Left ventricle myocardium inferior (tissue), 1 donor: ENCODE measurements at regions not wholly inside any gene's neighbourhood (a gene's known extent, or its start where the extent isn't known, plus 50 kb on each side); places are given as distances from the start of the nearest gene placed in this dataset.

Experiments
- DNase-seq: peaks from one replicate; pipeline ENCODE4 v3.0.0-alpha.2; 2020
- H3K27ac ChIP-seq: fragments of 200-600 bp; replicated peaks from 2 replicates; pipeline ENCODE4 v1.8.0; 2021
- H3K27me3 ChIP-seq: fragments of 200-600 bp; 2 replicates; pipeline ENCODE4 v1.8.0; 2021; ENCODE audit warnings: low read depth
- H3K36me3 ChIP-seq: fragments of 200-600 bp; 2 replicates; pipeline ENCODE4 v1.8.0; 2021
- H3K4me1 ChIP-seq: fragments of 200-600 bp; 2 replicates; pipeline ENCODE4 v1.8.0; 2021
- H3K4me3 ChIP-seq: fragments of 200-600 bp; 2 replicates; pipeline ENCODE4 v1.8.0; 2021; ENCODE audit warnings: mild to moderate bottlenecking, moderate library complexity
- H3K9me3 ChIP-seq: fragments of 200-600 bp; replicated peaks from 2 replicates; pipeline ENCODE4 v1.8.0; 2021
- intact Hi-C: fragments of 100-400 bp; cut with micrococcal nuclease; formaldehyde crosslinking; loops from one replicate; pipeline ENCODE4 v1.11.0; 2022
- TF ChIP-seq, protein P1 (sequence below): fragments of 200-600 bp; IDR thresholded peaks from 2 replicates; pipeline ENCODE4 v1.8.0; 2021; ENCODE audit warnings: antibody characterized with exemption, mild to moderate bottlenecking, borderline replicate concordance
- donor health status: DM: no; HTN: yes; CAD: no; lungs with severe emphysema.

- intact Hi-C loops: no loop called here
- Histone ChIP-seq H3K9me3 (no peaks in the 10 kb centered on the region), H3K27me3 (peaks cover 68% of the 10 kb centered on the region), H3K27ac (no peak overlapping the region), H3K4me3 (no peak overlapping the region), H3K36me3 (no peaks in the 10 kb centered on the region), H3K4me1 (no peaks in the 10 kb centered on the region)
- no peak for DNase-seq
- TF ChIP-seq, protein P1, sequence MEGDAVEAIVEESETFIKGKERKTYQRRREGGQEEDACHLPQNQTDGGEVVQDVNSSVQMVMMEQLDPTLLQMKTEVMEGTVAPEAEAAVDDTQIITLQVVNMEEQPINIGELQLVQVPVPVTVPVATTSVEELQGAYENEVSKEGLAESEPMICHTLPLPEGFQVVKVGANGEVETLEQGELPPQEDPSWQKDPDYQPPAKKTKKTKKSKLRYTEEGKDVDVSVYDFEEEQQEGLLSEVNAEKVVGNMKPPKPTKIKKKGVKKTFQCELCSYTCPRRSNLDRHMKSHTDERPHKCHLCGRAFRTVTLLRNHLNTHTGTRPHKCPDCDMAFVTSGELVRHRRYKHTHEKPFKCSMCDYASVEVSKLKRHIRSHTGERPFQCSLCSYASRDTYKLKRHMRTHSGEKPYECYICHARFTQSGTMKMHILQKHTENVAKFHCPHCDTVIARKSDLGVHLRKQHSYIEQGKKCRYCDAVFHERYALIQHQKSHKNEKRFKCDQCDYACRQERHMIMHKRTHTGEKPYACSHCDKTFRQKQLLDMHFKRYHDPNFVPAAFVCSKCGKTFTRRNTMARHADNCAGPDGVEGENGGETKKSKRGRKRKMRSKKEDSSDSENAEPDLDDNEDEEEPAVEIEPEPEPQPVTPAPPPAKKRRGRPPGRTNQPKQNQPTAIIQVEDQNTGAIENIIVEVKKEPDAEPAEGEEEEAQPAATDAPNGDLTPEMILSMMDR: no peak
These were observed 249.0 kb downstream of the AACS start for GRCh38 chr12:125314051-125314755.

DNA sequence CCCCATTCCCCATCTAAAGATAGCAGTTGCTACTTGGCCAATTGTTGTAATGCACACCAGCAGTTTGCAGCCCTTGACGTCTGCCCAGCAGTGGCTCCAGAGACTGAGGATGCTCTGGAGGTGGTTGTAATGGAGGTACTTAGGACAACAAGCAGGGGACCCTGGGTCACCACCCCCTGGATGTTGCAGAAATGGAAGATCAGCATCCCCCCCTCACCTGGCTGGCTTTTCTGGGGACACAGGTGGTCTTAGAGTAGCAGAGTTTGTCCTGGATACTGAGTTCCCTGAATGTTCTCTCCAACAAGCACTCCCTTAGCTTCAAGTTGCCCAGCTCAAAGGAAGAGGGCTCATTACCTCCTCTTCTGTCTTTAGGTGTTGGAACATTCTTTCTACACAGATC, 250.5 kb downstream of the AACS start:
- peaks cover 62% of the 10 kb centered on the region for H3K27me3 ChIP-seq
- H3K4me3 ChIP-seq: no peak overlapping the region
- DNase-seq: no peak
- no peaks in the 10 kb centered on the region for H3K36me3 ChIP-seq
- H3K9me3 ChIP-seq: no peaks in the 10 kb centered on the region
- TF ChIP-seq, protein P1: no peak
- H3K4me1 ChIP-seq: no peaks in the 10 kb centered on the region
- H3K27ac ChIP-seq: no peak overlapping the region
- intact Hi-C loops: no loop called here

DNA sequence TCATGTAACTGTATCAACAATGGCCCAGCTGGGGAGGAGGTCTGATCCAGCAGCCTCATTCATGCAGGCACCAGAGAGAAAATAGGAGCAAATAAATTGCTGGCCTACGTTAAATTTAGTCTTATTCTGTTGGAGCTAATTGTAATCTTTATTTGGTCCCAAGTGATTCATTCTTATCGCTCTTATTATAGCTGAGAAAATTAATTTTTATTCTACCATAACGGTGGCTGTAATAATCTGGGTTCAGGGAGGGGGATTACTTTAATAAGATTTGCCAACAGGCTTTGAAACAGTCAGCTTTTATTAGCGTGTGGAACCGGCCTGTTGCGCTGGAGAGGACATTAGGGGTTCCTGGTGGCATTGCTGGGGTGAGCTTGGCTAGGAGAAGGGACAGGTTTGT, 254.9 kb downstream of the AACS start:
- Histone ChIP-seq H3K27me3 (peaks cover 33% of the 10 kb centered on the region), H3K4me1 (no peaks in the 10 kb centered on the region), H3K4me3 (no peak overlapping the region), H3K9me3 (no peaks in the 10 kb centered on the region), H3K27ac (no peak overlapping the region), H3K36me3 (no peaks in the 10 kb centered on the region)
- intact Hi-C loops: no loop called here
- TF ChIP-seq, protein P1: no peak
- DNase-seq: no peak

GRCh38 chr12:125324861-125325490, 259.7 kb downstream of the AACS start:
- DNase-seq: no peak
- Histone ChIP-seq H3K27ac (no peak overlapping the region), H3K4me1 (no peaks in the 10 kb centered on the region), H3K27me3 (peaks cover 42% of the 10 kb centered on the region), H3K9me3 (peaks cover 4% of the 10 kb centered on the region), H3K4me3 (no peak overlapping the region), H3K36me3 (no peaks in the 10 kb centered on the region)
- intact Hi-C loops: no loop called here
- TF ChIP-seq, protein P1: no peak

DNA sequence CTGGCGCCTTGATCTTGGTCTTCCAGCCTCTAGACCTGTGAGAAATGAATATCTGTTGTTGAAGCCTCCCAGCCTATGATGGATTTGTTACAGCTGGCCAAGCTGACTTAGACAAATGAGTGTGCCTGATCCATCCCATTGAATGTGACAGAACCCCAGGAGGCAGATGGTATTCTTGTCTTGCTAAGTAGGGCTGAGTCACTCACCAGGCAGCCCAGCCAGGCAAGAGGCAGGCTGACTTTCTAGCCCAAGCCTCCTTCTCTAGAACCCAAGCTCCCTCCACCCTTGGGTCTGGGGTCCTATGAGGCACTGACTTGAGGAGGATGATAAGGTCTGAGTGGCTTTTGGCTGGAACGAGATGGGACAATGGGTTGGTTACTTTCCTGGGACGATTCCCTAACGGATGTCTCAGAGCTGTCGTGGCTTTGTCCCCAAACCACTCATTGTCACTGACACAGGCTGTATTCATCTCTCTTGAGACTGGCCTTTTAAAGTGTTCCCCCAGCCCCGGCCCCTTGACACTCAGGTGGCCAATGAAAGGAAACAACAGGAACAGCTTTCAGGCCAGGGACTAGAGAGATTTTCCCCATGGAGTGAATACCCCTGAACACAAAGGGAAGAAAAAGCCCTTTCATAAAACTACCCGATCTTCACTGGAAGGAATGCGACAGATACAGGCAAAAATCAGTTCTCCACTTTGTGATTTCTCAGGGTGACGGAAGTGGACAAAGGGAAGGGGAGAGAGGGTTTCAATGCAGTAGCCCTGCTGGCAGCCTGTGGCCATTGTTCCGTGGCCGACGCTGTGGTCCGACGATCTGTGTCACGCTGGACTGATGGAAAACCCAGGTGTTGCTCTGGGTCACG, 264.2 kb downstream of the AACS start:
- no peaks in the 10 kb centered on the region for H3K36me3 ChIP-seq
- peaks cover 11% of the 10 kb centered on the region for H3K4me1 ChIP-seq
- DNase-seq: no peak
- peaks cover 4% of the 10 kb centered on the region for H3K9me3 ChIP-seq
- intact Hi-C loops: no loop called here
- H3K27ac ChIP-seq: no peak overlapping the region
- peaks cover 56% of the 10 kb centered on the region for H3K27me3 ChIP-seq
- no peak overlapping the region for H3K4me3 ChIP-seq
- TF ChIP-seq, protein P1: no peak
